ENCODE measurements at regions not wholly inside any gene's neighbourhood (a gene's known extent, or its start where the extent isn't known, plus 50 kb on each side); places are given as distances from the start of the nearest gene placed in this dataset.
"Not testable (repeated sequence)": the region's sequence is repeated elsewhere in the genome, so short reads cannot be mapped to it uniquely, and the experiment has no call there.

- H3K9me3 ChIP-seq (ENCODE audit: insufficient read depth, low read length): no peaks in the 10 kb centered on the region
- TF ChIP-seq YY1 (IDR thresholded peaks at IDR 0.05; ENCODE audit: insufficient read depth, insufficient read length) (no peak), SUZ12 (IDR thresholded peaks at IDR 0.05; ENCODE audit: extremely low read depth, insufficient read depth, insufficient read length) (no peak), ZNF274 (IDR thresholded peaks at IDR 0.05; ENCODE audit: low read depth, low read length) (no peak)
- no peak overlapping the region for H3K4me3 ChIP-seq (ENCODE audit: insufficient read length, low read depth)
These were observed 57.6 kb upstream of the ZNF527 start for GRCh38 chr19:37313335-37313627.

GRCh38 chr19:37317403-37318209 is 53.3 kb upstream of the ZNF527 start:
- peak overlapping the region; percentile 91 for H3K4me3 ChIP-seq (ENCODE audit: insufficient read length, low read depth)

More at GRCh38 chr19:37313335-37313627, 57.6 kb upstream of the ZNF527 start:
- no peaks in the 10 kb centered on the region for H3K36me3 ChIP-seq (ENCODE audit: insufficient read depth, insufficient read length, low read length)
- H3K4me1 ChIP-seq (ENCODE audit: insufficient read depth, insufficient read length): peaks cover 4% of the 10 kb centered on the region
- no peaks in the 10 kb centered on the region for H3K27me3 ChIP-seq (ENCODE audit: insufficient read depth, insufficient read length)
- H3K9ac ChIP-seq (ENCODE audit: insufficient read length, low read depth): peak overlapping the region; percentile 42
- DNase-seq (ENCODE audit: low read depth, low spot score): no peak

GRCh38 chr19:37320988-37321387 is 49.9 kb upstream of the ZNF527 start:
- not testable (repeated sequence) for H3K4me3 ChIP-seq (ENCODE audit: insufficient read length, low read depth); DNase-seq (ENCODE audit: low read depth, low spot score); H3K27me3 ChIP-seq (ENCODE audit: insufficient read depth, insufficient read length); H3K9me3 ChIP-seq (ENCODE audit: insufficient read depth, low read length); H3K9ac ChIP-seq (ENCODE audit: insufficient read length, low read depth); H3K4me1 ChIP-seq (ENCODE audit: insufficient read depth, insufficient read length)
- peaks cover 32% of the 10 kb centered on the region for H3K36me3 ChIP-seq (ENCODE audit: insufficient read depth, insufficient read length, low read length)

More at GRCh38 chr19:37317403-37318209, 53.3 kb upstream of the ZNF527 start:
- peak overlapping the region; percentile 91 for H3K9ac ChIP-seq (ENCODE audit: insufficient read length, low read depth)
- peaks cover 12% of the 10 kb centered on the region for H3K36me3 ChIP-seq (ENCODE audit: insufficient read depth, insufficient read length, low read length)
- TF ChIP-seq ZNF274 (IDR thresholded peaks at IDR 0.05; ENCODE audit: low read depth, low read length) (no peak), YY1 (IDR thresholded peaks at IDR 0.05; ENCODE audit: insufficient read depth, insufficient read length) (no peak), SUZ12 (IDR thresholded peaks at IDR 0.05; ENCODE audit: extremely low read depth, insufficient read depth, insufficient read length) (no peak)
- DNase-seq (ENCODE audit: low read depth, low spot score): peak; percentile 94
- peaks cover 9% of the 10 kb centered on the region for H3K4me1 ChIP-seq (ENCODE audit: insufficient read depth, insufficient read length)
- no peaks in the 10 kb centered on the region for H3K9me3 ChIP-seq (ENCODE audit: insufficient read depth, low read length)
- no peaks in the 10 kb centered on the region for H3K27me3 ChIP-seq (ENCODE audit: insufficient read depth, insufficient read length)
